NOMO-1 treated with DMSO at 0.1 percent for 48 hours (cell line): ENCODE measurements at regions not wholly inside any gene's neighbourhood (a gene's known extent, or its start where the extent isn't known, plus 50 kb on each side); places are given as distances from the start of the nearest gene placed in this dataset.
A peak's percentile ranks its signal among the peaks of the same experiment; 100 is the strongest.
"Not testable (repeated sequence)": the region's sequence is repeated elsewhere in the genome, so short reads cannot be mapped to it uniquely, and the experiment has no call there.

Experiments
- DNase-seq: peaks from one replicate; lab custom pipeline; 2025; ENCODE audit not compliant: unreplicated experiment; lab: John Stamatoyannopoulos, UW

- DNase-seq = no peak
These were observed 54.7 kb upstream of the NRIP1 start for GRCh38 chr21:15119486-15119885.

GRCh38 chr21:15121097-15121654 lies 56.4 kb upstream of the NRIP1 start:
- DNase-seq = no peak

- no peak for DNase-seq
These were observed 56.9 kb upstream of the NRIP1 start for GRCh38 chr21:15121655-15122120.

GRCh38 chr21:15122241-15122640 lies 57.4 kb upstream of the NRIP1 start:
- DNase-seq = no peak

- DNase-seq = no peak
These were observed 59.9 kb upstream of the NRIP1 start for GRCh38 chr21:15124731-15125130.

- no peak for DNase-seq
These were observed 62.1 kb upstream of the NRIP1 start for GRCh38 chr21:15126948-15127347.

- DNase-seq = no peak
These were observed 62.6 kb upstream of the NRIP1 start for GRCh38 chr21:15127437-15127836.

GRCh38 chr21:15128267-15128666 lies 63.5 kb upstream of the NRIP1 start:
- peak; percentile 46 for DNase-seq

- not testable (repeated sequence) for DNase-seq
These were observed 63.9 kb upstream of the NRIP1 start for GRCh38 chr21:15128714-15129113.

- DNase-seq = no peak
These were observed 65.5 kb upstream of the NRIP1 start for GRCh38 chr21:15130326-15130725.

- no peak for DNase-seq
These were observed 66.0 kb upstream of the NRIP1 start for GRCh38 chr21:15130751-15131150.

- DNase-seq = no peak
These were observed 68.0 kb upstream of the NRIP1 start for GRCh38 chr21:15132781-15133180.

GRCh38 chr21:15134701-15135470 lies 70.1 kb upstream of the NRIP1 start:
- DNase-seq = peak; percentile 80

- DNase-seq = no peak
These were observed 71.2 kb upstream of the NRIP1 start for GRCh38 chr21:15135867-15136629.

GRCh38 chr21:15138490-15138889 lies 73.7 kb upstream of the NRIP1 start:
- no peak for DNase-seq

GRCh38 chr21:15139898-15140297 lies 75.1 kb upstream of the NRIP1 start:
- DNase-seq = no peak

GRCh38 chr21:15140321-15141019 lies 75.7 kb upstream of the NRIP1 start:
- no peak for DNase-seq

- peak; percentile 27 for DNase-seq
These were observed 76.6 kb upstream of the NRIP1 start for GRCh38 chr21:15141261-15141970.

- DNase-seq = no peak
These were observed 79.2 kb upstream of the NRIP1 start for GRCh38 chr21:15144026-15144425.

- DNase-seq = no peak
These were observed 83.6 kb upstream of the NRIP1 start for GRCh38 chr21:15148437-15148836.
